HEK293T (cell line): ENCODE measurements at regions not wholly inside any gene's neighbourhood (a gene's known extent, or its start where the extent isn't known, plus 50 kb on each side); places are given as distances from the start of the nearest gene placed in this dataset.

ENCODE experiments used
- CTCF ChIA-PET: fragments of 350-600 bp; formaldehyde crosslinking; extraction: SDS; loops from one replicate; lab custom pipeline; 2021; ENCODE audit warnings: antibody characterized with exemption, inconsistent platforms; lab: Yijun Ruan, JAX
- POLR2A ChIA-PET: fragments of 350-600 bp; formaldehyde crosslinking; extraction: SDS; loops from one replicate; lab custom pipeline; 2020; ENCODE audit warnings: antibody characterized with exemption, inconsistent platforms; lab: Yijun Ruan, JAX
- DNase-seq: peaks from one replicate; pipeline ENCODE4 v3.0.0; 2012; ENCODE audit warnings: mixed read lengths; ENCODE audit errors: extremely low spot score
- ARNT ChIP-seq: fragments of 450-650 bp; IDR thresholded peaks from 2 replicates; pipeline ENCODE4 v1.6.1; 2017; ENCODE audit warnings: mild to moderate bottlenecking
- BHLHE40 ChIP-seq: fragments of 450-650 bp; IDR thresholded peaks from 2 replicates; pipeline ENCODE4 v1.6.1; 2016; ENCODE audit warnings: mild to moderate bottlenecking, moderate library complexity, borderline replicate concordance
- CTBP1 ChIP-seq: fragments of 450-650 bp; IDR thresholded peaks from 2 replicates; pipeline ENCODE4 v1.6.1; 2016; ENCODE audit warnings: borderline replicate concordance
- ELF4 ChIP-seq: fragments of 450-650 bp; IDR thresholded peaks from 2 replicates; pipeline ENCODE4 v1.6.1; 2017; ENCODE audit warnings: antibody characterized with exemption
- FOXA1 ChIP-seq: fragments of 450-650 bp; IDR thresholded peaks from 2 replicates; pipeline ENCODE4 v1.6.1; 2016; ENCODE audit warnings: mild to moderate bottlenecking
- FOXK2 ChIP-seq: fragments of 450-650 bp; IDR thresholded peaks from 2 replicates; pipeline ENCODE4 v1.6.1; 2016; ENCODE audit warnings: mild to moderate bottlenecking
- FOXM1 ChIP-seq: fragments of 450-650 bp; IDR thresholded peaks from 2 replicates; pipeline ENCODE4 v1.6.1; 2017; ENCODE audit warnings: mild to moderate bottlenecking, borderline replicate concordance
- HDGF ChIP-seq: fragments of 450-650 bp; IDR thresholded peaks from 2 replicates; pipeline ENCODE4 v1.6.1; 2017; ENCODE audit warnings: antibody characterized with exemption, borderline replicate concordance
- L3MBTL2 ChIP-seq: fragments of 450-650 bp; conservative IDR thresholded peaks from 2 replicates; pipeline ENCODE4 v1.6.1; 2016; ENCODE audit warnings: mild to moderate bottlenecking
- LEF1 ChIP-seq: fragments of 450-650 bp; IDR thresholded peaks from 2 replicates; pipeline ENCODE4 v1.6.1; 2017; ENCODE audit warnings: mild to moderate bottlenecking, borderline replicate concordance
- NFRKB ChIP-seq: fragments of 450-650 bp; IDR thresholded peaks from 2 replicates; pipeline ENCODE4 v1.6.1; 2016; ENCODE audit warnings: mild to moderate bottlenecking, moderate library complexity
- SP1 ChIP-seq: fragments of 450-650 bp; IDR thresholded peaks from 2 replicates; pipeline ENCODE4 v1.6.1; 2017
- SUZ12 ChIP-seq: fragments of 450-650 bp; IDR thresholded peaks from 2 replicates; pipeline ENCODE4 v1.6.1; 2016; ENCODE audit warnings: mild to moderate bottlenecking
- TARDBP ChIP-seq: fragments of 450-650 bp; IDR thresholded peaks from 2 replicates; pipeline ENCODE4 v1.6.1; 2016
- ZNF384 ChIP-seq: fragments of 450-650 bp; IDR thresholded peaks from 2 replicates; pipeline ENCODE4 v1.6.1; 2016
- TF ChIP-seq, protein P1 (sequence below): fragments of 450-650 bp; IDR thresholded peaks from 2 replicates; pipeline ENCODE4 v1.6.1; 2016

DNA sequence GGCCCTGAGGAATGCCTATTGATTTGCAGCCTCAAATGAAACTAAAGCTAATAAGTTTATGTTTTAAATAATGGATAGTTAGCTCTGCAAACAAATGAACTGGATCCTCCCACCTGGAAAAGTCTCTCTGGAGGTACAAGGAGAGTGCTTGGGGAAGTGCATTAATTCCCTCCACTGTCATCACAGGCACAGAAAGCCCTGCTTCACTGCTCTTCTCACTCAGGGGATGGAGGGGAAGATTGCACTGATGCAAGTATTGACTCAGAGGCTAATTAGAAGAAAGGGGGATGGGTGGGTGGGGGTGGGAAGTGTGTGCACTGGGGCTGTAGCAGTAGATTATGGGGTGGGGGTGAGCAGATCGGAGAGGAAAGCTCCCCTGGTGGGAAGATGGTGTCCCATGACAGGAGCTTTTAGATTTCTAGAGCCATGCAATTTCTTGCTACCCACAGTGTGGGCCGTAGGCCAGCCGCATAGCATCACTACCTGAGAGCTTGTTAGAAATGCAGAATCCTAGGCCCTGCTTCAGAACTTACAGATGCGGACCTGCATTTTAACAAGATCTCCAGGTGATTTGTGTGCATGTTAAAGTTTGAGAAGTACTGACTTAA is 163.9 kb downstream of the HIPK3 start:
- CTCF ChIA-PET: interaction anchor here (0.6 kb wide), 1 partner anchor 34 kb away, joined by 3 read pairs; no protein-coding TSS in a partner anchor
- POLR2A ChIA-PET: no interaction called here
- no peak for TF ChIP-seq FOXM1
- no peak for TF ChIP-seq LEF1
- TF ChIP-seq BHLHE40: no peak
- no peak for TF ChIP-seq ZNF384
- TF ChIP-seq SUZ12: no peak
- TF ChIP-seq ARNT: no peak
- no peak for TF ChIP-seq NFRKB
- TF ChIP-seq ELF4: no peak
- no peak for TF ChIP-seq HDGF
- TF ChIP-seq CTBP1: no peak
- TF ChIP-seq FOXA1: no peak
- no peak for DNase-seq

DNA sequence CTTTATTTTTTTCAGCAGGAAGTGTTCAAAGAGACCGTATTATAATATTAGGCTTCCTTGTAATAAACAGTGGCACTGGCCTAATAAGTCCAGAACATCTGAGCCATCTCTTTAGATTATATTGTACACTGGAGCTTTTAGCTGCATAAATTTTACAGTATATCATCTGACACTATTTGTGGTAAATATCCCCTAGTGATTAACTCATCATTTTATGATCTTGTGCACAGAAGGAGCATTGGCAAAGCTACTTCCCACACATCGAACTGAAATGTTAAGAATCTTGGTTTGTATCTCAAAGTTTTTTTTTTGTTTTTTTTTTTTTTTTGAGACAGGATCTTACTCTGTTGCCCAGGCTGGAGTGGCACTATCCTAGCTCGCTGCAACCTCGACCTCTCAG is 162.7 kb downstream of the HIPK3 start:
- TF ChIP-seq, protein P1, sequence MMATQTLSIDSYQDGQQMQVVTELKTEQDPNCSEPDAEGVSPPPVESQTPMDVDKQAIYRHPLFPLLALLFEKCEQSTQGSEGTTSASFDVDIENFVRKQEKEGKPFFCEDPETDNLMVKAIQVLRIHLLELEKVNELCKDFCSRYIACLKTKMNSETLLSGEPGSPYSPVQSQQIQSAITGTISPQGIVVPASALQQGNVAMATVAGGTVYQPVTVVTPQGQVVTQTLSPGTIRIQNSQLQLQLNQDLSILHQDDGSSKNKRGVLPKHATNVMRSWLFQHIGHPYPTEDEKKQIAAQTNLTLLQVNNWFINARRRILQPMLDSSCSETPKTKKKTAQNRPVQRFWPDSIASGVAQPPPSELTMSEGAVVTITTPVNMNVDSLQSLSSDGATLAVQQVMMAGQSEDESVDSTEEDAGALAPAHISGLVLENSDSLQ: no peak
- TF ChIP-seq ZNF384 (no peak), TARDBP (no peak), FOXA1 (no peak), SP1 (no peak), SUZ12 (no peak), FOXK2 (no peak), HDGF (no peak), NFRKB (no peak), ARNT (no peak), FOXM1 (no peak)
- DNase-seq: no peak
- ChIA-PET POLR2A (no interaction called here), CTCF (no interaction called here)

DNA sequence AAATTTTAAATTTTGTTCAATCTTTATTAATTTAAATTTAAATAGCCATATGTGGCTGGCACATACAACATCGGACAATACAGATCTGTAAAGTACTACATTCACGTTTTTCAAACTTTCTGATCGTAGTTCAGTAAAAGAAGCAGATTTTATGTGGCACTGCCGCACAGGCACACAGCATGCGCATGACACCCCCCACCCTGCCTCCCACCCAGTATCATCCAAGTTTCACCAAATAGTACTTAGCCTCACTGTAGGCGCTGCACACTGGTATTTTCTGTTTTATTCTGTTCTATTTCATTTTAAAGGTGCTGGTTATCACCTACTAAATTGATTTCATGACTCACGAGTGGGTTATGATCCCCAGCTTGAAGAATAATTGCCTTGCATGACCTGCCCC is 159.9 kb downstream of the HIPK3 start:
- CTCF ChIA-PET: no interaction called here
- no peak for DNase-seq
- TF ChIP-seq ZNF384 (no peak), BHLHE40 (no peak)
- POLR2A ChIA-PET: no interaction called here

DNA sequence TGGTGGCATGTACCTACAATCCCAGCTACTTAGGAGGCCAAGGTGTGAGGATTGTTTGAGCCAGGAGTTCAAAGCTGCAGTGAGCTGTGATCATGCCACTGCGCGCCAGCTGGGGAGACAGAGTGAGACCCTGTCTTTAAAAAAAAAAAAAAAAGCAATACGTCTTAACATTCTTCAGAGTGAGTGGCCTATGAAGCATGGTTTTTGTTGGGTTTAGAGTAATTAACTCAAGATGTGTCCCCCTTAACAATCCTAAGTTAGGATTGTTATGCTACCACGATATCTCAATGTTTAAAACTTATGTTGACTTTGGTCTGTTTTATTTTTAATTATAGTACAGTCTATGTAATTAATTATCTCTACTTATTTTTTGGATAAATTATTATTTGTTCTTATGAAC is 156.1 kb downstream of the HIPK3 start:
- ChIA-PET POLR2A (no interaction called here), CTCF (no interaction called here)
- TF ChIP-seq SP1 (no peak), ELF4 (no peak), ARNT (no peak), FOXA1 (no peak), CTBP1 (no peak), FOXM1 (no peak)
- DNase-seq: no peak

DNA sequence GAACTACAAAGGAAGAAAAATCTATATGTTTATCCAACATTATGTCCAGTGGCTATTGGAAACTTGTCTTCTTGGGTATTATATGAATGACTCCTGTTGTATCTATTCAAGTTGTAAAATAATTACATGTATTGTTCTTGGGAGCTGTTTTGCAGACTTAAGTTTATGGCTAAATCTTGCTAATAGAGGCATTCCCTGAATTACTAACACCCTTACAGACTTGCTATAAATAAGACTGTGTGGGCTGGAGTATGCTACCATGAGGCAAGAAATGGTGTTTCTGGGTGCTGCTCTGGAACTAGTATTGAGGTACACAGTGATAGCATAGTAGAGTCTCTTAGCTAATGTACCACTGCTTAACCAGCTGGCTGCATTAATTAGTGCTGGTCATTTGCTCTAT is 155.1 kb downstream of the HIPK3 start:
- TF ChIP-seq FOXA1: no peak
- TF ChIP-seq L3MBTL2: no peak
- TF ChIP-seq SUZ12: no peak
- TF ChIP-seq ELF4: no peak
- TF ChIP-seq, protein P1: no peak
- no peak for TF ChIP-seq FOXK2
- no peak for TF ChIP-seq HDGF
- TF ChIP-seq BHLHE40: no peak
- no peak for TF ChIP-seq ARNT
- TF ChIP-seq TARDBP: no peak
- TF ChIP-seq CTBP1: no peak
- TF ChIP-seq ZNF384: no peak
- DNase-seq: no peak
- ChIA-PET POLR2A (no interaction called here), CTCF (no interaction called here)

DNA sequence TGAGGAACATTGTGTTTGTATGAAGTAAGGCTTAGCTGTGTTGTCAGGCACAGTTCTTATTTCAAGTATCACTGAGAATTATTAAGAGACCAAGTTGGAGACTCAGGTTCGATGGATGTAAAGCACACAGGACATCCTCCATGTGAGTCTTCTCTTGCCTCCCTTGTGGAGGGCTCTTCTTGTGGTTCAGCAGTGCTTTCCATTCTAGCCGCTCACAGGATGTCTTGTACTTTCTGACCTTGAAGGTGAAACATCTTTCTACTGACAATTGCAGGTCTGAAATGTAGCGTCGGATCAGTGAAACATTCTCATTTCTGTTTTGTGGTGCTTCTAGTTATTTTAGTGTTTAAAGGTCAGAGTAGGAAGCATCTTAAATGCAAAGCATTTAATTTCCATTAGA is 154.6 kb downstream of the HIPK3 start:
- ChIA-PET POLR2A (no interaction called here), CTCF (interaction anchor here (0.6 kb wide), 1 partner anchor 64 kb away, joined by 4 read pairs; no protein-coding TSS in a partner anchor)
- no peak for TF ChIP-seq LEF1
- no peak for TF ChIP-seq FOXM1
- DNase-seq: no peak

DNA sequence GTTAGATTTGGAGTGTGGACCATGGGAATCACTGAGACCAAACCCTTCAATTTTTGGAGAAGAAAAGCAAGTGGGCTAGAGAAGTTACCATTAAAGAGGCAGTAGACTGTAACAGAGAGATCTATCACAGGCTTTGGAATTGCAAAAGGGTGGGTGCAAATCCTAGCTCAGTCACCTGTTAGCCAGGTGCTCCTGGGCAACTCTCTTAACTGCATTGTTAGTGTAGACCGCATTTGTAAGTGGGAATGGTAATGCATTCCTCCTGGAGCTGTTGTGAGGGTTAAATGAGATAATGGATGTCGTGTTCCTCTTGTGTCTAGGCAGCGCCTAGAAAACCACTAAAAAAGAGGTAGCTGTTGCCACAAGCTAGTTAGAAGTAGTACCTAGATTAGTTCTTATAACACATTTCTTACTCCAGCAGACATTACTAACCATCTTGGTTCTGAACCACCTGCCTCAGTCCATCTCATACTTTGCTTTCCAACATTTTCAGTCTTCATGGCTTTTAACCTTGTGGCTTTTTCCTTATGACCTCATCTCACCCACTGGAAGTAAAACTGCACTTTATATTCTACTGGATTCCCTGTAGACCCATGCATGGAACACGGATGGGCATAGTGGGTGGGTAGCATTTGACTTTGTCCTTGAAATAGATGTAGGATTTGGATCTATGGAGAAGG is 153.0 kb downstream of the HIPK3 start:
- no peak for DNase-seq
- TF ChIP-seq L3MBTL2: no peak
- TF ChIP-seq TARDBP: no peak
- TF ChIP-seq FOXM1: no peak
- TF ChIP-seq SP1: no peak
- no peak for TF ChIP-seq BHLHE40
- TF ChIP-seq, protein P1: no peak
- TF ChIP-seq NFRKB: no peak
- no peak for TF ChIP-seq ELF4
- no peak for TF ChIP-seq CTBP1
- no peak for TF ChIP-seq LEF1
- TF ChIP-seq ZNF384: no peak
- TF ChIP-seq HDGF: no peak
- ChIA-PET CTCF (no interaction called here), POLR2A (no interaction called here)
